ENCODE measurements at regions not wholly inside any gene's neighbourhood (a gene's known extent, or its start where the extent isn't known, plus 50 kb on each side); places are given as distances from the start of the nearest gene placed in this dataset.
A peak's percentile ranks its signal among the peaks of the same experiment; 100 is the strongest.

DNA sequence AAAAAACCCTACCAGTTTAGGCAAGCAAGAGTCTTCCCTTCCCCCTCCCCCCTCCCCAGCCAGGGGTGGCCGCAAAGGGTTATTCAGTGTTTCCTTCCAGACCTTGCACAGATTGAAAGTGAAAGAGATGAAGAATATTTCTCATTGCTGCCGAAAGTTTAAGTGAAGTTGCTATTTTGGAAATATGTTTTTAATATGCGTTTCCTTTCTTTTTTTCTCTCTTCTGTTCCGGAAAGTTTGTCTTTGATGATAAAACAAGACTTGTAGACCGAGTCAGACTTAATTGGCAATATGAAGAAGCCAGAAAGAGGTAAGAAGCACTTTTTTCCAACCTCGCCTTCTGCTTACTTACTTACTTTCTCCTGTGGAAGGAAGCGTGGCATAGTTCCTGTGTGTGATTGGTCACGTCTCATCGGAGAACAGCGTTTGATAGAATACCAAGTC lies 58.5 kb upstream of the CLCN4 start (continued):
- no peak for TF ChIP-seq NR2F1 (conservative IDR thresholded peaks at IDR 0.05)
- TF ChIP-seq CREB1 (IDR thresholded peaks at IDR 0.05; ENCODE audit: low read depth), result no peak; the same call in 1 of the 2 replicates
- TF ChIP-seq PAX8 (IDR thresholded peaks at IDR 0.05), result no peak
- no peak for TF ChIP-seq RELA (IDR thresholded peaks at IDR 0.05; ENCODE audit: borderline replicate concordance, partially characterized antibody)
- peak; percentile 75 for TF ChIP-seq NFIC (IDR thresholded peaks at IDR 0.05; ENCODE audit: low read depth, low read length)
- TF ChIP-seq MXI1 (IDR thresholded peaks at IDR 0.05; ENCODE audit: low read depth, low read length), result no peak; the same call in 1 of the 2 replicates
- TF ChIP-seq NFXL1 (IDR thresholded peaks at IDR 0.05; ENCODE audit: borderline replicate concordance), result no peak
- no peak; the same call in 1 of the 2 replicates for TF ChIP-seq BCL11A (IDR thresholded peaks at IDR 0.05; ENCODE audit: low read depth, low read length)
- TF ChIP-seq TAF1 (IDR thresholded peaks at IDR 0.05; ENCODE audit: borderline replicate concordance, low read depth, low read length), result 0 out of 2 replicates have a peak, but pooled peaks have one; percentile 31
- TF ChIP-seq, protein P1, sequence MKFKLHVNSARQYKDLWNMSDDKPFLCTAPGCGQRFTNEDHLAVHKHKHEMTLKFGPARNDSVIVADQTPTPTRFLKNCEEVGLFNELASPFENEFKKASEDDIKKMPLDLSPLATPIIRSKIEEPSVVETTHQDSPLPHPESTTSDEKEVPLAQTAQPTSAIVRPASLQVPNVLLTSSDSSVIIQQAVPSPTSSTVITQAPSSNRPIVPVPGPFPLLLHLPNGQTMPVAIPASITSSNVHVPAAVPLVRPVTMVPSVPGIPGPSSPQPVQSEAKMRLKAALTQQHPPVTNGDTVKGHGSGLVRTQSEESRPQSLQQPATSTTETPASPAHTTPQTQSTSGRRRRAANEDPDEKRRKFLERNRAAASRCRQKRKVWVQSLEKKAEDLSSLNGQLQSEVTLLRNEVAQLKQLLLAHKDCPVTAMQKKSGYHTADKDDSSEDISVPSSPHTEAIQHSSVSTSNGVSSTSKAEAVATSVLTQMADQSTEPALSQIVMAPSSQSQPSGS (IDR thresholded peaks at IDR 0.05; ENCODE audit: low read length), result peak; percentile 80
- TF ChIP-seq GABPA (IDR thresholded peaks at IDR 0.05; ENCODE audit: low read depth), result no peak
- TF ChIP-seq CEBPZ (IDR thresholded peaks at IDR 0.05; ENCODE audit: low read depth, low read length), result no peak
- TF ChIP-seq TARDBP (IDR thresholded peaks at IDR 0.05; ENCODE audit: borderline replicate concordance), result no peak
- TF ChIP-seq HDAC2 (IDR thresholded peaks at IDR 0.05), result no peak
- TF ChIP-seq RUNX3 (IDR thresholded peaks at IDR 0.05; ENCODE audit: low read length), result peak; percentile 88
- TF ChIP-seq RB1 (IDR thresholded peaks at IDR 0.05; ENCODE audit: borderline replicate concordance), result no peak
- no peak for TF ChIP-seq CBX5 (IDR thresholded peaks at IDR 0.05; ENCODE audit: low read depth)
- TF ChIP-seq, protein P2, sequence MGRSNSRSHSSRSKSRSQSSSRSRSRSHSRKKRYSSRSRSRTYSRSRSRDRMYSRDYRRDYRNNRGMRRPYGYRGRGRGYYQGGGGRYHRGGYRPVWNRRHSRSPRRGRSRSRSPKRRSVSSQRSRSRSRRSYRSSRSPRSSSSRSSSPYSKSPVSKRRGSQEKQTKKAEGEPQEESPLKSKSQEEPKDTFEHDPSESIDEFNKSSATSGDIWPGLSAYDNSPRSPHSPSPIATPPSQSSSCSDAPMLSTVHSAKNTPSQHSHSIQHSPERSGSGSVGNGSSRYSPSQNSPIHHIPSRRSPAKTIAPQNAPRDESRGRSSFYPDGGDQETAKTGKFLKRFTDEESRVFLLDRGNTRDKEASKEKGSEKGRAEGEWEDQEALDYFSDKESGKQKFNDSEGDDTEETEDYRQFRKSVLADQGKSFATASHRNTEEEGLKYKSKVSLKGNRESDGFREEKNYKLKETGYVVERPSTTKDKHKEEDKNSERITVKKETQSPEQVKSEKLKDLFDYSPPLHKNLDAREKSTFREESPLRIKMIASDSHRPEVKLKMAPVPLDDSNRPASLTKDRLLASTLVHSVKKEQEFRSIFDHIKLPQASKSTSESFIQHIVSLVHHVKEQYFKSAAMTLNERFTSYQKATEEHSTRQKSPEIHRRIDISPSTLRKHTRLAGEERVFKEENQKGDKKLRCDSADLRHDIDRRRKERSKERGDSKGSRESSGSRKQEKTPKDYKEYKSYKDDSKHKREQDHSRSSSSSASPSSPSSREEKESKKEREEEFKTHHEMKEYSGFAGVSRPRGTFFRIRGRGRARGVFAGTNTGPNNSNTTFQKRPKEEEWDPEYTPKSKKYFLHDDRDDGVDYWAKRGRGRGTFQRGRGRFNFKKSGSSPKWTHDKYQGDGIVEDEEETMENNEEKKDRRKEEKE (IDR thresholded peaks at IDR 0.05), result no peak
- TF ChIP-seq, protein P3, sequence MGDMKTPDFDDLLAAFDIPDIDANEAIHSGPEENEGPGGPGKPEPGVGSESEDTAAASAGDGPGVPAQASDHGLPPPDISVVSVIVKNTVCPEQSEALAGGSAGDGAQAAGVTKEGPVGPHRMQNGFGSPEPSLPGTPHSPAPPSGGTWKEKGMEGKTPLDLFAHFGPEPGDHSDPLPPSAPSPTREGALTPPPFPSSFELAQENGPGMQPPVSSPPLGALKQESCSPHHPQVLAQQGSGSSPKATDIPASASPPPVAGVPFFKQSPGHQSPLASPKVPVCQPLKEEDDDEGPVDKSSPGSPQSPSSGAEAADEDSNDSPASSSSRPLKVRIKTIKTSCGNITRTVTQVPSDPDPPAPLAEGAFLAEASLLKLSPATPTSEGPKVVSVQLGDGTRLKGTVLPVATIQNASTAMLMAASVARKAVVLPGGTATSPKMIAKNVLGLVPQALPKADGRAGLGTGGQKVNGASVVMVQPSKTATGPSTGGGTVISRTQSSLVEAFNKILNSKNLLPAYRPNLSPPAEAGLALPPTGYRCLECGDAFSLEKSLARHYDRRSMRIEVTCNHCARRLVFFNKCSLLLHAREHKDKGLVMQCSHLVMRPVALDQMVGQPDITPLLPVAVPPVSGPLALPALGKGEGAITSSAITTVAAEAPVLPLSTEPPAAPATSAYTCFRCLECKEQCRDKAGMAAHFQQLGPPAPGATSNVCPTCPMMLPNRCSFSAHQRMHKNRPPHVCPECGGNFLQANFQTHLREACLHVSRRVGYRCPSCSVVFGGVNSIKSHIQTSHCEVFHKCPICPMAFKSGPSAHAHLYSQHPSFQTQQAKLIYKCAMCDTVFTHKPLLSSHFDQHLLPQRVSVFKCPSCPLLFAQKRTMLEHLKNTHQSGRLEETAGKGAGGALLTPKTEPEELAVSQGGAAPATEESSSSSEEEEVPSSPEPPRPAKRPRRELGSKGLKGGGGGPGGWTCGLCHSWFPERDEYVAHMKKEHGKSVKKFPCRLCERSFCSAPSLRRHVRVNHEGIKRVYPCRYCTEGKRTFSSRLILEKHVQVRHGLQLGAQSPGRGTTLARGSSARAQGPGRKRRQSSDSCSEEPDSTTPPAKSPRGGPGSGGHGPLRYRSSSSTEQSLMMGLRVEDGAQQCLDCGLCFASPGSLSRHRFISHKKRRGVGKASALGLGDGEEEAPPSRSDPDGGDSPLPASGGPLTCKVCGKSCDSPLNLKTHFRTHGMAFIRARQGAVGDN (IDR thresholded peaks at IDR 0.05), result no peak
- no peak for TF ChIP-seq NR2C2 (IDR thresholded peaks at IDR 0.05; ENCODE audit: borderline replicate concordance, control insufficient read depth, insufficient read length, low read depth)

Data from GM12878 (cell line).